Right lobe of liver (tissue), 6 donors: ENCODE measurements at regions not wholly inside any gene's neighbourhood (a gene's known extent, or its start where the extent isn't known, plus 50 kb on each side); places are given as distances from the start of the nearest gene placed in this dataset.

Experiments used
- ATAC-seq, 4 donors: fragments of 200-7000 bp; cut with Tn5 transposase; one replicate each; pipeline ENCODE4 v1.9.1; 2020; ENCODE audit warnings: mild to moderate bottlenecking in 4 of 4, moderate library complexity in 4 of 4
- DNase-seq, 3 donors: peaks; one replicate each; pipeline ENCODE4 v3.0.0-alpha.2; 2020
- H3K27ac ChIP-seq, 3 donors: fragments of 200-600 bp; one replicate each; pipeline ENCODE4 v1.8.0; 2022
- H3K27me3 ChIP-seq, 2 donors: fragments of 200-600 bp; one replicate each; pipeline ENCODE4 v1.8.0; 2022
- H3K36me3 ChIP-seq, 4 donors: fragments of 200-600 bp; sonication (generic) in 1 of 4; one replicate each; pipeline versions ENCODE4 v1.5.1 to v1.8.0; 2017 to 2022; ENCODE audit warnings: control low read depth in 1 of 4
- H3K4me1 ChIP-seq, 4 donors: fragments of 200-600 bp; sonication (generic) in 1 of 4; one replicate each; pipeline versions ENCODE4 v1.5.1 to v1.8.0; 2017 to 2022; ENCODE audit warnings: control low read depth in 1 of 4
- H3K4me3 ChIP-seq, 3 donors: fragments of 200-600 bp; one replicate each; pipeline ENCODE4 v1.8.0; 2022
- H3K9me3 ChIP-seq, 4 donors: fragments of 200-600 bp; sonication (generic) in 1 of 4; one replicate each; pipeline versions ENCODE4 v1.5.1 to v1.8.0; 2017 to 2022; ENCODE audit warnings: control low read depth in 1 of 4
- POLR2A ChIP-seq: fragments of 450-650 bp; IDR thresholded peaks from one replicate; pipeline ENCODE4 v1.6.1; 2017; ENCODE audit warnings: antibody characterized with exemption, mild to moderate bottlenecking
- WGBS: methylation state at CpG from one replicate; pipeline ENCODE4 v1.1.6; 2018; ENCODE audit warnings: low coverage, low lambda C conversion rate; ENCODE audit not compliant: insufficient coverage; ENCODE audit errors: missing lambda C conversion rate; 5-methylcytosine and 5-hydroxymethylcytosine counted together
- intact Hi-C, 2 donors: fragments of 100-400 bp; cut with DNase I; formaldehyde crosslinking; loops; one replicate each; pipeline versions ENCODE4 v1.11.2 to v1.14.1; 2022
- TF ChIP-seq, protein P1 (sequence below), 4 donors: fragments of 200-600 bp in 3 of 4; fragments of 450-650 bp in 1 of 4; IDR thresholded peaks; one replicate each; pipeline versions ENCODE4 v1.5.1 to v1.8.0; 2016 to 2022; ENCODE audit warnings: antibody characterized with exemption in 4 of 4, mild to moderate bottlenecking in 2 of 4
- donor health status: DM: no; HTN: yes; CAD: no.
- donor health status: DM: no; HTN: no; CAD: no.
- donor health status: DM: no; HTN: no; CAD: no.
- donor health status: DM: no; HTN: yes; CAD: no.
- donor health status: DM: no; HTN: yes; CAD: no.

DNA sequence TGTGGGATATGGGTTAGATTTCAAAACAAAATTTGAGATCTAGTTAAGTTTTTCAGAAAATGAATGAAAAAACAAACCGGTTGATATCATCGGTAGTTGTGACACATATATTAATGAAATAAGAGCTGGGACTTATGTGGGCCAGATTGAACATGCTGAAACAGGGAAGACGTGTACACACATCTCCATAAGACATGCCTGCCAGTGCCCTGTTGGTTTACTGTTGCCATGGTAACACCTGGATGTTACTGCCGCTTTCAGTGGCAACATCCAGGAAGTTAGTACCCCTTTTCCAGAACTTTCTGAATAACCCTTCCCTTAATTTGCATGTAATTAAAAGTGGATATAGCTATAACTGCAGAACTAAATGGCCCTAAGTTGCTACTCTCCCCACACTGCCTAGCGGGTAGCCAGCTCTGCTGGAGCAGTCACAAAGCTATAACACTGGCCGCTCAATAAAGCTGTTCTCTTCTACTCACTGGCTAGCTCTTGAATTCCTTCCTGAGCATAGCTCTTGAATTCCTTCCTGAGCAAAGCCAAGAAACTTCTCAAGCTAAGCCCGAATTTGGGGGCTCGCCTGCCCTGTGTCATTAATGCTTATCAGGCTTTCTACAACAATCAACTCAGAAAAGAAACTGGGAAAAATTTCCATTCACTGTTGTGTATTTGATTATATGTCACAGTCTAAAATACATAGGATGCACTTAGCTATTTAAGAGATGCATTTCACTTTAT lies 776.3 kb upstream of the CDH7 start:
- H3K27ac ChIP-seq, result no peak overlapping the region
- TF ChIP-seq, protein P1, sequence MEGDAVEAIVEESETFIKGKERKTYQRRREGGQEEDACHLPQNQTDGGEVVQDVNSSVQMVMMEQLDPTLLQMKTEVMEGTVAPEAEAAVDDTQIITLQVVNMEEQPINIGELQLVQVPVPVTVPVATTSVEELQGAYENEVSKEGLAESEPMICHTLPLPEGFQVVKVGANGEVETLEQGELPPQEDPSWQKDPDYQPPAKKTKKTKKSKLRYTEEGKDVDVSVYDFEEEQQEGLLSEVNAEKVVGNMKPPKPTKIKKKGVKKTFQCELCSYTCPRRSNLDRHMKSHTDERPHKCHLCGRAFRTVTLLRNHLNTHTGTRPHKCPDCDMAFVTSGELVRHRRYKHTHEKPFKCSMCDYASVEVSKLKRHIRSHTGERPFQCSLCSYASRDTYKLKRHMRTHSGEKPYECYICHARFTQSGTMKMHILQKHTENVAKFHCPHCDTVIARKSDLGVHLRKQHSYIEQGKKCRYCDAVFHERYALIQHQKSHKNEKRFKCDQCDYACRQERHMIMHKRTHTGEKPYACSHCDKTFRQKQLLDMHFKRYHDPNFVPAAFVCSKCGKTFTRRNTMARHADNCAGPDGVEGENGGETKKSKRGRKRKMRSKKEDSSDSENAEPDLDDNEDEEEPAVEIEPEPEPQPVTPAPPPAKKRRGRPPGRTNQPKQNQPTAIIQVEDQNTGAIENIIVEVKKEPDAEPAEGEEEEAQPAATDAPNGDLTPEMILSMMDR (IDR thresholded peaks at IDR 0.05), result no peak
- TF ChIP-seq POLR2A, result no peak
- no peaks in the 10 kb centered on the region for H3K36me3 ChIP-seq
- H3K9me3 ChIP-seq, result no peaks in the 10 kb centered on the region
- ATAC-seq, result no peak
- no peaks in the 10 kb centered on the region for H3K4me1 ChIP-seq
- no peaks in the 10 kb centered on the region for H3K27me3 ChIP-seq
- no peak overlapping the region for H3K4me3 ChIP-seq
- WGBS, result 67% methylated on average over 7 of the region's 8 CpGs
- intact Hi-C loops, result no loop called here
- DNase-seq, result no peak

- 29% methylated on average over 2 of the region's 2 CpGs for whole genome bisulfite sequencing
- ATAC-seq (no peak), DNase-seq (no peak)
- Histone ChIP-seq H3K4me1 (no peaks in the 10 kb centered on the region), H3K27me3 (no peaks in the 10 kb centered on the region), H3K27ac (no peak overlapping the region), H3K36me3 (no peaks in the 10 kb centered on the region), H3K9me3 (no peaks in the 10 kb centered on the region), H3K4me3 (no peak overlapping the region)
- intact Hi-C loops, result no loop called here
- no peak for TF ChIP-seq POLR2A
- TF ChIP-seq, protein P1 (IDR thresholded peaks at IDR 0.05), result no peak
Measured at GRCh38 chr18:64972545-64972944, 778.3 kb upstream of the CDH7 start.

DNA sequence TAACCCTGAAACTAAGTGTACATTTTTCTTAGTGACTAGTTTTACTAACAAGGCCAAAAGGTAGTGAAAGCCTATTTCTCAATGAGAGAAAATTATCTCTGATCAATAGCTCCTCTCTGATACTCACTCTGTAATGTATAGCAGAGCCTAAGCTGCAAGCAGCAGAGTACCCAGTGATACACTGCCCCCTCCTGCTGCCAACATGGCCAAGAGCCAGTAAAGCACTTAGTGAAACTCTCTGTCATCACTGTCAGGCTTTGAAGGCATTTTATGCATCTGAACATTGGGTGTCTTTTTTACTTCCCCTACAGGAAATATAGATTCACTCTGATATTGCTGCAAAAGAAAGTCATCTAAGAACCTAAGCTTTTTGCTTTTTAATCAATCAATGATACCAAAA lies 784.1 kb upstream of the CDH7 start:
- TF ChIP-seq POLR2A, result no peak
- TF ChIP-seq, protein P1 (IDR thresholded peaks at IDR 0.05), result no peak
- Histone ChIP-seq H3K9me3 (no peaks in the 10 kb centered on the region), H3K4me3 (no peak overlapping the region), H3K4me1 (no peaks in the 10 kb centered on the region), H3K27ac (no peak overlapping the region), H3K27me3 (no peaks in the 10 kb centered on the region), H3K36me3 (no peaks in the 10 kb centered on the region)
- no peak for DNase-seq
- intact Hi-C loops, result no loop called here
- no peak for ATAC-seq

DNA sequence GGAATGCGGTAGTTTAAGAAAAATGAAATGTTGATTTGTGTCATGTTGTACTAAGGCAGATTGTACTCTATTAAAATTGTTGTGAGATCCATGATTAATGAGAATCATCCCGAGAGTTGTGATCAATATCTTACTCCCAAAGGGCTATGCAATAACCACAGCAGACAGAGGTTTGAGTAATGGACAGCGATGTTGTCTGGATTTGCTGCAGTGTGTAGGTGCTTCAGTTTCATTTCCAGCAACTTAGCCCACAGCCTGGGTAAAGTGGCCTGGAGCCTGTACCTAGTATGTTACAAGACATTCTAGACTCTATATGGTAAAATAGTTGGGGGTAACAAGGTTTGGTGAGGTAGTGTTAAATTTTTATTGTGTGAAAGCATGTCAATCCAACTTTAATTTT lies 794.3 kb upstream of the CDH7 start:
- Histone ChIP-seq H3K27ac (no peak overlapping the region), H3K27me3 (no peaks in the 10 kb centered on the region), H3K36me3 (no peaks in the 10 kb centered on the region), H3K9me3 (no peaks in the 10 kb centered on the region), H3K4me3 (no peak overlapping the region), H3K4me1 (no peaks in the 10 kb centered on the region)
- TF ChIP-seq POLR2A, result no peak
- TF ChIP-seq, protein P1 (IDR thresholded peaks at IDR 0.05), result no peak
- intact Hi-C loops, result no loop called here
- ATAC-seq (no peak), DNase-seq (no peak)
- WGBS, result 68% methylated on average over 3 of the region's 3 CpGs

DNA sequence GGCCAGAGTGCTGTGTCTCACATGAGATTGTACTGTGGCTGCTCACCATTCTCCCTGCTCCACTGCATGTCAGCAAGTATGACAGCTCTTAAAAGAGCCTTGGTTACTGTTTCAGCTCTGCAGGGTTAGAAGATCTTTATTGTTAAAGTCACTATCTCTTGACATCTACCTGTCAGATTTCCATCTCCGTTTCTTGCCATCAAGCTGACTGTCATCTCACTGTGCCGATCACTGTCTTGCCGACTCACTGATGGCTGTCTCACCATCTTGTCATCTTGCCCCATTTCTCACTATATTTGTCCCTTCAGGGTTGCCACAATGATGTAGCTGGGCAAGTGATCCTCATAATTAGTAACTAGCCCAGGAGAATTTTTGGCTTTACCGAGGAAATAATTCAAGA lies 800.9 kb upstream of the CDH7 start:
- H3K9me3 ChIP-seq, result no peaks in the 10 kb centered on the region
- no peaks in the 10 kb centered on the region for H3K4me1 ChIP-seq
- 82% methylated on average over 4 of the region's 4 CpGs for WGBS
- no peak overlapping the region for H3K27ac ChIP-seq
- DNase-seq (no peak), ATAC-seq (no peak)
- intact Hi-C loops, result no loop called here
- H3K4me3 ChIP-seq, result no peak overlapping the region
- TF ChIP-seq, protein P1 (IDR thresholded peaks at IDR 0.05), result no peak
- TF ChIP-seq POLR2A, result no peak
- H3K27me3 ChIP-seq, result no peaks in the 10 kb centered on the region
- H3K36me3 ChIP-seq, result no peaks in the 10 kb centered on the region
